CD14-positive monocyte (primary cell): ENCODE measurements at regions not wholly inside any gene's neighbourhood (a gene's known extent, or its start where the extent isn't known, plus 50 kb on each side); places are given as distances from the start of the nearest gene placed in this dataset.

Source experiments
- DNase-seq, 3 donors: peaks; one replicate each; pipeline ENCODE4 v3.0.0-alpha.2; 2011 to 2022
- H2AFZ ChIP-seq: 2 replicates; pipeline ENCODE4 v1.6.0; 2012; ENCODE audit warnings: mild to moderate bottlenecking, low read depth, low read length, inconsistent platforms; ENCODE audit not compliant: insufficient read depth, poor library complexity, severe bottlenecking
- H3K27ac ChIP-seq, 2 donors: 1 replicate in 1 of 2; 2 replicates in 1 of 2; pipeline ENCODE4 v1.5.1; 2012 to 2013; ENCODE audit warnings: low read length in 2 of 2, control low read depth in 1 of 2, inconsistent platforms in 1 of 2, low read depth in 1 of 2, mild to moderate bottlenecking in 1 of 2
- H3K27me3 ChIP-seq, 2 donors: one replicate each; pipeline versions ENCODE4 v1.6.0 to v1.6.1; 2011 to 2013; ENCODE audit warnings: low read length in 2 of 2; ENCODE audit not compliant: control insufficient read depth in 2 of 2, insufficient read depth in 2 of 2
- H3K36me3 ChIP-seq, 2 donors: replicated peaks in 1 of 2; 1 replicate in 1 of 2; 2 replicates in 1 of 2; pipeline versions ENCODE4 v1.5.1 to v1.6.1; 2012 to 2013; ENCODE audit warnings: low read length in 2 of 2, control low read depth in 1 of 2, inconsistent platforms in 1 of 2, mild to moderate bottlenecking in 1 of 2; ENCODE audit not compliant: insufficient read depth in 2 of 2, control insufficient read depth in 1 of 2
- H3K4me1 ChIP-seq, 2 donors: 1 replicate in 1 of 2; 2 replicates in 1 of 2; pipeline versions ENCODE4 v1.5.1 to v1.6.1; 2012 to 2013; ENCODE audit warnings: low read length in 2 of 2, control low read depth in 1 of 2, inconsistent platforms in 1 of 2, mild to moderate bottlenecking in 1 of 2, moderate library complexity in 1 of 2; ENCODE audit not compliant: insufficient read depth in 2 of 2, control insufficient read depth in 1 of 2
- H3K4me2 ChIP-seq: replicated peaks from 2 replicates; pipeline ENCODE3; 2012; ENCODE audit warnings: low read length, moderate library complexity, mild to moderate bottlenecking; ENCODE audit not compliant: poor library complexity, severe bottlenecking; ENCODE audit errors: extremely low read depth
- H3K4me3 ChIP-seq, 3 experiments: fragments of 200-600 bp in 1 of 3; sonication (generic) in 1 of 3; replicated peaks in 1 of 3; 1 replicate in 2 of 3; 2 replicates in 1 of 3; pipeline ENCODE4 v1.5.1; 2011 to 2013; ENCODE audit warnings: low read length in 3 of 3, mild to moderate bottlenecking in 3 of 3, control low read depth in 2 of 3, low read depth in 2 of 3, inconsistent platforms in 1 of 3, moderate library complexity in 1 of 3
- H3K79me2 ChIP-seq: 2 replicates; pipeline ENCODE4 v1.6.0; 2012; ENCODE audit warnings: mild to moderate bottlenecking, control low read depth, inconsistent platforms, low read length, moderate library complexity; ENCODE audit not compliant: insufficient read depth
- H3K9ac ChIP-seq: 2 replicates; pipeline ENCODE4 v1.6.0; 2017; ENCODE audit warnings: low read length, mild to moderate bottlenecking; ENCODE audit not compliant: insufficient read depth, poor library complexity, severe bottlenecking
- H3K9me3 ChIP-seq, 2 donors: replicated peaks in 1 of 2; 1 replicate in 1 of 2; 2 replicates in 1 of 2; pipeline versions ENCODE4 v1.5.1 to v1.6.1; 2012 to 2013; ENCODE audit warnings: low read length in 2 of 2, control low read depth in 1 of 2; ENCODE audit not compliant: control insufficient read depth in 1 of 2, insufficient read depth in 1 of 2
- H4K20me1 ChIP-seq: 2 replicates; pipeline ENCODE4 v1.6.0; 2012; ENCODE audit warnings: mild to moderate bottlenecking, low read length, control low read depth, moderate library complexity; ENCODE audit not compliant: insufficient read depth
- H3K27ac Mint-ChIP-seq, 7 donors: one replicate each; pipeline ENCODE4 v1.8.0; 2020; ENCODE audit warnings: mild to moderate bottlenecking in 7 of 7, mixed read lengths in 7 of 7, moderate library complexity in 6 of 7, inconsistent platforms in 2 of 7
- H3K27me3 Mint-ChIP-seq, 3 donors: one replicate each; pipeline ENCODE4 v1.8.0; 2021 to 2022; ENCODE audit warnings: low read depth in 3 of 3, mild to moderate bottlenecking in 3 of 3, mixed read lengths in 3 of 3, moderate library complexity in 3 of 3, inconsistent platforms in 1 of 3
- H3K36me3 Mint-ChIP-seq, 2 donors: one replicate each; pipeline ENCODE4 v1.8.0; 2020; ENCODE audit warnings: mixed read lengths in 2 of 2, inconsistent platforms in 1 of 2, mild to moderate bottlenecking in 1 of 2
- H3K4me1 Mint-ChIP-seq: one replicate; pipeline ENCODE4 v1.8.0; 2020; ENCODE audit warnings: mild to moderate bottlenecking, mixed read lengths
- H3K4me3 Mint-ChIP-seq, 2 donors: one replicate each; pipeline ENCODE4 v1.8.0; 2020; ENCODE audit warnings: mild to moderate bottlenecking in 2 of 2, mixed read lengths in 2 of 2, moderate library complexity in 1 of 2
- H3K9me3 Mint-ChIP-seq, 7 donors: one replicate each; pipeline ENCODE4 v1.8.0; 2020 to 2022; ENCODE audit warnings: mixed read lengths in 7 of 7, mild to moderate bottlenecking in 6 of 7, moderate library complexity in 6 of 7, inconsistent platforms in 2 of 7
- CTCF ChIP-seq: fragments of 200-600 bp; IDR thresholded peaks from one replicate; pipeline ENCODE4 v1.8.0; 2022; ENCODE audit warnings: antibody characterized with exemption, mild to moderate bottlenecking
- WGBS: methylation state at CpG from one replicate; pipeline ENCODE4 v1.1.5; 2013; ENCODE audit warnings: missing lambda C conversion rate; ENCODE audit not compliant: insufficient coverage; 5-methylcytosine and 5-hydroxymethylcytosine counted together
- intact Hi-C, 2 donors: fragments of 100-400 bp; cut with micrococcal nuclease; formaldehyde crosslinking; loops; one replicate each; pipeline versions ENCODE4 v1.15.0 to v1.15.1; 2023

DNA sequence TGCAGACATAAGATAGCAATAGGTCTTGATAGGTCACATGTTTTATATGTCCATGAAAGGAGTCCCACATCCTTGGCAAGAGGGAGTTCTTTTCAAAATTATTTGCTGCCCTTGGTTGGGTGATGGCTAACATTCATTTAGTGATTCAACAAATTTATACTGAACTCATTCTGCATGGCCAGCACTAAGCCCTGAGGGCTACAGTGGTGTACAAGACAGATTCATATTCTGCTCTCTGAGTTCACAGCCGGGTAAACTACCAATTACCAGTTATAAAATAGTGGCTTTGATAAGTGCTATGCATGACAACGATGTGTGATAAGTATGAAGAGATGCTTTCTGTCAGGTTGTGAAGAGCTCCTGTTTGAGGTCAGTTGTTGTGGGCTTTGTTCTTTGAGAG lies 340.0 kb downstream of the GABRG2 start:
- WGBS = no CpG with 5 or more reads among the region's 2 CpGs
- no peaks in the 10 kb centered on the region for H3K79me2 ChIP-seq
- DNase-seq = no peak
- no peaks in the 10 kb centered on the region for H3K36me3 Mint-ChIP-seq
- H3K4me2 ChIP-seq = no peak overlapping the region
- H3K4me1 Mint-ChIP-seq = no peaks in the 10 kb centered on the region
- no peak overlapping the region for H2AFZ ChIP-seq
- no peaks in the 10 kb centered on the region for H3K27me3 ChIP-seq
- no peaks in the 10 kb centered on the region for H3K36me3 ChIP-seq
- no peaks in the 10 kb centered on the region for H3K4me1 ChIP-seq
- no peak overlapping the region for H3K27ac Mint-ChIP-seq
- no peak overlapping the region for H3K9ac ChIP-seq
- intact Hi-C loops = no loop called here
- no peak for TF ChIP-seq CTCF
- H4K20me1 ChIP-seq = no peaks in the 10 kb centered on the region
- no peak overlapping the region for H3K4me3 Mint-ChIP-seq
- H3K4me3 ChIP-seq = no peak overlapping the region
- H3K27me3 Mint-ChIP-seq = peaks cover 0 to 2% (median 0%) of the 10 kb centered on the region in 3 donors
- H3K9me3 ChIP-seq = no peaks in the 10 kb centered on the region
- H3K27ac ChIP-seq = no peak overlapping the region
- peaks cover 0 to 7% (median 2%) of the 10 kb centered on the region in 7 donors for H3K9me3 Mint-ChIP-seq

DNA sequence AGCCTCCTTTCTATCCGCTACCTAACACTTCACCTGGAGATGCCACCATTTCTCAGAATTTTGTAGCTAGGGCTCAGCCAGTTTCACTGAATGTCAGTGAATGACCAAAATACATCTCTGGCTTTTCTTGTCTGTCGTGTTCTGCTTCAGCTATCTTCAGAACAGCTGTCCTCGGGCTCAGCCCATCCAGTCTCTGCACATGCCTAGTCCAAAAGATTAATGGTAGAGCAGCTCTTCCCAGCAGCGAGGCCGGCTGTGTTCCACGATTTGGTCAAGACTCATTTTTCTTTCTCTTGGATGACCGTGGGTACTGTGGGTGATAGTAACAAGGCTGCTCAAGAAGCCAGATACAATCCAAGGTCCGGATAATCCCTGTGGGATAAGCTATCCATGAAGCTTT lies 342.8 kb downstream of the GABRG2 start:
- 89% methylated on average over 6 of the region's 8 CpGs for WGBS
- Histone ChIP-seq H3K4me1 (no peaks in the 10 kb centered on the region), H3K9ac (no peak overlapping the region), H4K20me1 (no peaks in the 10 kb centered on the region), H3K4me2 (no peak overlapping the region), H3K36me3 (no peaks in the 10 kb centered on the region), H3K27me3 (no peaks in the 10 kb centered on the region), H3K79me2 (no peaks in the 10 kb centered on the region), H2AFZ (no peak overlapping the region), H3K4me3 (no peak overlapping the region), H3K9me3 (no peaks in the 10 kb centered on the region), H3K27ac (no peak overlapping the region)
- intact Hi-C loops = no loop called here
- DNase-seq = no peak
- H3K27me3 Mint-ChIP-seq = peaks cover 0 to 2% (median 0%) of the 10 kb centered on the region in 3 donors
- H3K9me3 Mint-ChIP-seq = peaks cover 0 to 7% (median 2%) of the 10 kb centered on the region in 7 donors
- no peak for TF ChIP-seq CTCF
- H3K27ac Mint-ChIP-seq = no peak overlapping the region
- H3K4me3 Mint-ChIP-seq = no peak overlapping the region
- no peaks in the 10 kb centered on the region for H3K36me3 Mint-ChIP-seq
- no peaks in the 10 kb centered on the region for H3K4me1 Mint-ChIP-seq
